ENCODE measurements at regions not wholly inside any gene's neighbourhood (a gene's known extent, or its start where the extent isn't known, plus 50 kb on each side); places are given as distances from the start of the nearest gene placed in this dataset.

- H3K9me3 ChIP-seq: no peaks in the 10 kb centered on the region
- H3K36me3 ChIP-seq (ENCODE audit: low read depth, missing control alignments): no peaks in the 10 kb centered on the region
- 29 to 47% methylated on average over 7 of the region's 7 CpGs for WGBS, 2 donors
- TF ChIP-seq POLR2A (IDR thresholded peaks at IDR 0.05): no peak
- TF ChIP-seq, protein P1, sequence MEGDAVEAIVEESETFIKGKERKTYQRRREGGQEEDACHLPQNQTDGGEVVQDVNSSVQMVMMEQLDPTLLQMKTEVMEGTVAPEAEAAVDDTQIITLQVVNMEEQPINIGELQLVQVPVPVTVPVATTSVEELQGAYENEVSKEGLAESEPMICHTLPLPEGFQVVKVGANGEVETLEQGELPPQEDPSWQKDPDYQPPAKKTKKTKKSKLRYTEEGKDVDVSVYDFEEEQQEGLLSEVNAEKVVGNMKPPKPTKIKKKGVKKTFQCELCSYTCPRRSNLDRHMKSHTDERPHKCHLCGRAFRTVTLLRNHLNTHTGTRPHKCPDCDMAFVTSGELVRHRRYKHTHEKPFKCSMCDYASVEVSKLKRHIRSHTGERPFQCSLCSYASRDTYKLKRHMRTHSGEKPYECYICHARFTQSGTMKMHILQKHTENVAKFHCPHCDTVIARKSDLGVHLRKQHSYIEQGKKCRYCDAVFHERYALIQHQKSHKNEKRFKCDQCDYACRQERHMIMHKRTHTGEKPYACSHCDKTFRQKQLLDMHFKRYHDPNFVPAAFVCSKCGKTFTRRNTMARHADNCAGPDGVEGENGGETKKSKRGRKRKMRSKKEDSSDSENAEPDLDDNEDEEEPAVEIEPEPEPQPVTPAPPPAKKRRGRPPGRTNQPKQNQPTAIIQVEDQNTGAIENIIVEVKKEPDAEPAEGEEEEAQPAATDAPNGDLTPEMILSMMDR (IDR thresholded peaks at IDR 0.05): no peak
- H3K27ac ChIP-seq: no peak overlapping the region
- H3K27me3 ChIP-seq: no peaks in the 10 kb centered on the region
- no peak overlapping the region for H3K4me3 ChIP-seq
- no peak for DNase-seq
- intact Hi-C loops (cut with DNase I; ENCODE audit: low total_unique reads): no loop called here
- no peaks in the 10 kb centered on the region for H3K4me1 ChIP-seq
Observed at GRCh38 chr7:104040666-104041065, 51.2 kb upstream of the RELN start.

- 69 to 82% methylated on average over 3 of the region's 3 CpGs for WGBS, 2 donors
- no peaks in the 10 kb centered on the region for H3K4me1 ChIP-seq
- TF ChIP-seq, protein P1 (IDR thresholded peaks at IDR 0.05): no peak
- no peak for TF ChIP-seq POLR2A (IDR thresholded peaks at IDR 0.05)
Observed at GRCh38 chr7:104039363-104039762, 49.9 kb upstream of the RELN start.

More at GRCh38 chr7:104039363-104039762, 49.9 kb upstream of the RELN start:
- H3K27me3 ChIP-seq: no peaks in the 10 kb centered on the region
- no peaks in the 10 kb centered on the region for H3K9me3 ChIP-seq
- no peak for DNase-seq
- no peak overlapping the region for H3K4me3 ChIP-seq
- no peak overlapping the region for H3K27ac ChIP-seq
- intact Hi-C loops (cut with DNase I; ENCODE audit: low total_unique reads): no loop called here
- no peaks in the 10 kb centered on the region for H3K36me3 ChIP-seq (ENCODE audit: low read depth, missing control alignments)
